ENCODE measurements at regions not wholly inside any gene's neighbourhood (a gene's known extent, or its start where the extent isn't known, plus 50 kb on each side); places are given as distances from the start of the nearest gene placed in this dataset.
A peak's percentile ranks its signal among the peaks of the same experiment; 100 is the strongest.

DNA sequence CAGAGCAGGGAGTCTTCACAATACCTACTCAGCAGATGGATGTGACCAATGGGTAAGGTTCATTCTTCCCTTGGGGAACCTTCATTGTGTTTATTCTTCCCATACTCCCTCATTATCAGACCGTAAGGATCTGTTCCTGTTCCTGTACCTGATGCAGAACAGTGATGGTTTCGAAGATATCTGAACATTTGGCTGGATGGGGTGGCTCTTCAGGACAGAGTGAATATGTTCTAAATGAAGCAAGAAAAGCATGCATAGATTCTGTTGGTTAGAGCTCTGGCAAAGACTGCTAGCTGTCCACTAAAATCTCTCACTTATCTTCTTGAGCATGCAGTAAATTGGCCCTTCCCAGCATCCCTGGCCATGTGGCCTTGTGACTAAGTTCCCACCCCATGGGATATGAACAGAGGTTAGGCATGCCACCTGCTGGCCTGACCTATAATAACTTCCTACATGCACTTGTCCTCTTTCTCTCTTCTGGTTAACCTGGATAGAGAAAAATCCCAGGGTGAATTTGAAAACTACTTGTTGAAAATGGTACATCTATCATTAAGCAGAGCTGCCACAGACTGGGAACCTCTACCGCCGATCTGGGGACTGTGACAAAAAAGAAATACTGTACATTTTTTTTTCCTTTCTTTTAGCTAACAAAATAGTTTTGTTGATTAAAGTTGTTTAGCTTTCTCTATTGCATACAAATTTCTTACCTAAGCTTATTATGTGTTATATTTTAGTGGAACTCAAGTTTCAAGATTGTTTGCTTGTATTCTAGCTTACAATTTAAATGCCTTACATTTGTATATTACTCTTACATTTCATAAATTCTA lies 60.0 kb upstream of the BANK1 start:
- peak; percentile 62 to 79 for DNase-seq (ENCODE audit: low spot score in 2 of 2)

DNA sequence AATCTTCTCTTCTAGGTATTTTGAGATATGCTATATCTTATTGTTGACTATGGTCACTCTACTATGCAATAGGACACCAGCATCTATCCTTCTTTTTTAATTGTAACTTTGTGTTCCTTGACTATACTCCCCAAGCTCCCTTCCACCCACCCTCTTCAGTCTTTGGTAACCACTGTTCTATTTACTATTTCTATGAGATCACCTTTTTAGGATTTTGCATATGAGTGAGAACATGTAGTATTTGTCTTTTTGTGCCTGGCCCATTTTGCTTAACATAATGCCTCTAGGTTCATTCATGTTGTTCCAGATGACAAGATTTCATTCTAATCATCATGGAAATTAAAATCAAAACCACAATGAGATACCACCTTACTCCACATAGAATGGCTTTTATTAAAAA lies 63.3 kb upstream of the BANK1 start:
- TF ChIP-seq, protein P1, sequence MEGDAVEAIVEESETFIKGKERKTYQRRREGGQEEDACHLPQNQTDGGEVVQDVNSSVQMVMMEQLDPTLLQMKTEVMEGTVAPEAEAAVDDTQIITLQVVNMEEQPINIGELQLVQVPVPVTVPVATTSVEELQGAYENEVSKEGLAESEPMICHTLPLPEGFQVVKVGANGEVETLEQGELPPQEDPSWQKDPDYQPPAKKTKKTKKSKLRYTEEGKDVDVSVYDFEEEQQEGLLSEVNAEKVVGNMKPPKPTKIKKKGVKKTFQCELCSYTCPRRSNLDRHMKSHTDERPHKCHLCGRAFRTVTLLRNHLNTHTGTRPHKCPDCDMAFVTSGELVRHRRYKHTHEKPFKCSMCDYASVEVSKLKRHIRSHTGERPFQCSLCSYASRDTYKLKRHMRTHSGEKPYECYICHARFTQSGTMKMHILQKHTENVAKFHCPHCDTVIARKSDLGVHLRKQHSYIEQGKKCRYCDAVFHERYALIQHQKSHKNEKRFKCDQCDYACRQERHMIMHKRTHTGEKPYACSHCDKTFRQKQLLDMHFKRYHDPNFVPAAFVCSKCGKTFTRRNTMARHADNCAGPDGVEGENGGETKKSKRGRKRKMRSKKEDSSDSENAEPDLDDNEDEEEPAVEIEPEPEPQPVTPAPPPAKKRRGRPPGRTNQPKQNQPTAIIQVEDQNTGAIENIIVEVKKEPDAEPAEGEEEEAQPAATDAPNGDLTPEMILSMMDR (IDR thresholded peaks at IDR 0.05): no peak
- TF ChIP-seq POLR2AphosphoS5 (IDR thresholded peaks at IDR 0.05) (no peak), POLR2A (IDR thresholded peaks at IDR 0.05) (no peak), EP300 (IDR thresholded peaks at IDR 0.05) (no peak)
- no peak for DNase-seq (ENCODE audit: low spot score in 2 of 2)
- H3K4me1 ChIP-seq: no peaks in the 10 kb centered on the region

More for the DNA sequence above, 60.0 kb upstream of the BANK1 start:
- 56% methylated on average over 4 of the region's 4 CpGs for WGBS
- Histone ChIP-seq H3K4me1 (no peaks in the 10 kb centered on the region), H3K36me3 (no peaks in the 10 kb centered on the region), H3K27me3 (no peaks in the 10 kb centered on the region), H3K9me3 (no peaks in the 10 kb centered on the region), H3K27ac (no peak overlapping the region), H3K4me3 (no peak overlapping the region)
- TF ChIP-seq POLR2AphosphoS5 (IDR thresholded peaks at IDR 0.05) (peak in 1 of 3 donors; percentile 53), EP300 (IDR thresholded peaks at IDR 0.05) (no peak), POLR2A (IDR thresholded peaks at IDR 0.05) (no peak)
- TF ChIP-seq, protein P1 (IDR thresholded peaks at IDR 0.05): peak; percentile 39 to 45

DNA sequence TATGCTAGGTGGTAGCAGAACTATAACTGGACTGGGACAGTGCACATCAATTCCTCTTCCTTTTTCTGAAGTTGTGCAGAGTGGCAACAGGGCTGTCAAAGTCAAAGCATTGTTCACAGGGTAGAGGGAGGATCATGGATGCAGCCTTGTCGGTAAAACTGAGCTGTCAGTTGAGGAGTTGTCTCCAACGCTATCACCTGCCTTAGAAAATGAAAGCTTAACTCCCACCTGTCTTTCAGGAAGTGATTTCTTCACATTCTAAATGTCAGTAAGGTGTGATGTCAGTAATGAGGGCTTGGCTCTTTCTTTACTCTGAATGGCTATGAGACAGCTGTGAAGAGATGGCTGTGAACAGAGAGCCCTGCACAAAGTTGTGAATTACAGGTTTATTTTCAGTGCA lies 66.4 kb upstream of the BANK1 start:
- no peak for TF ChIP-seq POLR2AphosphoS5 (IDR thresholded peaks at IDR 0.05)
- TF ChIP-seq POLR2A (IDR thresholded peaks at IDR 0.05): no peak
- no peak for TF ChIP-seq EP300 (IDR thresholded peaks at IDR 0.05)
- TF ChIP-seq, protein P1 (IDR thresholded peaks at IDR 0.05): no peak
- no peak overlapping the region for H3K4me3 ChIP-seq

More for the DNA sequence above, 63.3 kb upstream of the BANK1 start:
- Histone ChIP-seq H3K9me3 (no peaks in the 10 kb centered on the region), H3K4me3 (no peak overlapping the region), H3K36me3 (no peaks in the 10 kb centered on the region), H3K27me3 (no peaks in the 10 kb centered on the region), H3K27ac (no peak overlapping the region)

DNA sequence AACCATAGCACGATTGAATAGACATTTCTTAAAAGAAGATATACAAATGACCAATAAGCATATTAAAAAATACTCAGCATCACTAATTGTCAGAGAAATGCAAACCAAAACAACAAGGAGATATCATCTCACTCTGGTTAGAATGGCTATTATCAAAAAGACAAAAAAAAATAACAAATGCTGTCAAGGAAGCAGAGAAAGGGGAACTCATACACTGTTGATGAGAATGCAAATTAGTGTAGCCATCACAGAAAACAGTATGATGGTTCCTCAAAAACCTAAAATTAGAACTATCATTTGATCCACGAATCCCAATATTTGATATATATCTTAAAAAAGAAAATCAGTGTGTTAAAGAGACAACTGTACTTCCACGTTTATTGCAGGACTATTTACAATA lies 71.7 kb upstream of the BANK1 start:
- H3K27ac ChIP-seq: no peak overlapping the region
- no peak for TF ChIP-seq POLR2AphosphoS5 (IDR thresholded peaks at IDR 0.05)
- WGBS: 63% methylated on average over 3 of the region's 3 CpGs
- no peaks in the 10 kb centered on the region for H3K4me1 ChIP-seq
- no peaks in the 10 kb centered on the region for H3K27me3 ChIP-seq
- no peak for DNase-seq (ENCODE audit: low spot score in 2 of 2)
- H3K4me3 ChIP-seq: no peak overlapping the region
- H3K9me3 ChIP-seq: peaks cover 4% of the 10 kb centered on the region
- no peaks in the 10 kb centered on the region for H3K36me3 ChIP-seq

More for the DNA sequence above, 66.4 kb upstream of the BANK1 start:
- DNase-seq (ENCODE audit: low spot score in 2 of 2): no peak
- Histone ChIP-seq H3K4me1 (no peaks in the 10 kb centered on the region), H3K27me3 (no peaks in the 10 kb centered on the region), H3K36me3 (no peaks in the 10 kb centered on the region), H3K9me3 (no peaks in the 10 kb centered on the region), H3K27ac (no peak overlapping the region)
- WGBS: 80% methylated on average over 2 of the region's 2 CpGs

DNA sequence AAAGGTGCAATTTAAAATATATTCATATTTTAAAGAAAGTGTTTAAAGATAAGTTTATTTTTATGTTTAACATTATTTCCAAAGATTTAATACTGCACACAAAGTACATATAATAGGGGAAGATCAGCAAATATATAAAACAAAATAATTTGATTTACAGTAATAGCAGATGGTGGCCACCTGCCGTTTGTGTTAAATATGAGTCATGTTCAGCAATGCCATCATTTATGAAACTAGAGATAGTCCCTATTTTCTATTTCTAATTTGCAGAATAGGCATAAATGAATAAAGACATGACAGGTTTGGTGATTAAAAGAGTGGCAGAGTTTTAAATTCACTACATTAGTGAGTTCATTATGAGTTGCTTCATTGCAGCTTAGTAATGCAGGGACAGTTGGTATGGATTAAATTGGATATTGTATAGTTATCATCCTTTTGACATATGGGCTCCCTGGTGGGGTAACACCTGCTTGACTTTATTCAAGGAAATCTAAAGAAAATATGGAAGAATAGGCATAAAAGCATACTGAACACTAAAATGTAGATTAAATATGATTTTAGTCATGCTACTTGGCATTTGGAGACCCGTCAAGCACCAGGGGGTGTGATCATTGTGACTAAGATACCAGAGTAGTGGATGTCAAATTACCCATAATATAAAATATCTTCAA lies 78.8 kb upstream of the BANK1 start:
- no peaks in the 10 kb centered on the region for H3K36me3 ChIP-seq
- no peak for DNase-seq (ENCODE audit: low spot score in 2 of 2)
- WGBS: 62% methylated on average over 2 of the region's 2 CpGs
- no peaks in the 10 kb centered on the region for H3K27me3 ChIP-seq
- H3K4me1 ChIP-seq: no peaks in the 10 kb centered on the region
- no peak overlapping the region for H3K4me3 ChIP-seq
- H3K27ac ChIP-seq: no peak overlapping the region
- H3K9me3 ChIP-seq: no peaks in the 10 kb centered on the region
- TF ChIP-seq EP300 (IDR thresholded peaks at IDR 0.05) (no peak), POLR2AphosphoS5 (IDR thresholded peaks at IDR 0.05) (no peak), POLR2A (IDR thresholded peaks at IDR 0.05) (no peak)
- TF ChIP-seq, protein P1 (IDR thresholded peaks at IDR 0.05): no peak

Measured in suprapubic skin (tissue), 4 donors.